ENCODE measurements at regions not wholly inside any gene's neighbourhood (a gene's known extent, or its start where the extent isn't known, plus 50 kb on each side); places are given as distances from the start of the nearest gene placed in this dataset.

GRCh38 chr5:167816354-167816753 is 475.1 kb upstream of the WWC1 start:
- no peak for DNase-seq

GRCh38 chr5:167816864-167817263 is 474.6 kb upstream of the WWC1 start:
- DNase-seq, result no peak

GRCh38 chr5:167819406-167819805 is 472.0 kb upstream of the WWC1 start:
- DNase-seq, result no peak

DNA sequence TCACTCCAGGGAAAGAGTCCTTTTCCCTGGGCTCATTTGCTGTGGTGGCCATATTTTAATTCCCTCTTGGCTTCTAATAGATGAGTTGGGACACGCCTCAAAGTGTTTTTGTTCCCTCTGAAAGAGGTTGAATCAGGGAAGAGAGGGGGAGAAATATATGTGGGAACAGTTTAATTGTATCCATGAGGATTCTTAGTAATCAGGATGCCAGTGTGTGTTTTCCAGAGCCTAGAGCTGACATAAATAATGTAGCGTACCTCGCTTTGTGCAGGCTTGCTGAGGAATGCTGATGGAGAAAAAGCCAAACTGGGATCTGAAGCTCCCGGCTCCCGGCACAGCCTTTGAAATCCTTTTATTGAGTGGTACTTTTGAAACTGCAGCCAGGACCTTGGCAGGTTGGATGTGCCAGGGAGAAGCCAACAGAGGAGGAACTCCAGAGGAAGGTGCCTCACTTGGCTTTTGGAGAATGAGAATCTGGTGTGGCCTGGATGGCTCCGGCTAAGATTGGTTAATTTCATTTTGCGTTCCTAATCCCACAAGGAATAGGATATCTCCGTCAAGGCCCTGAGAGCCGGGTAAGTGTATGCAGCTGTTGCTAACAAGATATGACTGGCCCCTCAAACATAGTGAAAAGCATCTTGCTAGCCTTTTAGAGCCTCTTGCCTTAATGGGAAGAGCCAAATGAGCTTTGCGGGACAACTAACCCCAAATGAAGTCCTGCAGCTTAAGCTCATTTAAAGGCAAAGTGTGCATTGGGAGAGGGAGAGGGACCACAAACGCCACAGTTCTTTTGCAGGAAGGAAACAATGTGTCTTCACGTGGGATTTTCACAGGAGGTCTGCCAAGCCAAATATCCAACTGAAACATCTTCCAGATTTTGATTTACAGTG is 471.1 kb upstream of the WWC1 start:
- DNase-seq, result no peak

DNA sequence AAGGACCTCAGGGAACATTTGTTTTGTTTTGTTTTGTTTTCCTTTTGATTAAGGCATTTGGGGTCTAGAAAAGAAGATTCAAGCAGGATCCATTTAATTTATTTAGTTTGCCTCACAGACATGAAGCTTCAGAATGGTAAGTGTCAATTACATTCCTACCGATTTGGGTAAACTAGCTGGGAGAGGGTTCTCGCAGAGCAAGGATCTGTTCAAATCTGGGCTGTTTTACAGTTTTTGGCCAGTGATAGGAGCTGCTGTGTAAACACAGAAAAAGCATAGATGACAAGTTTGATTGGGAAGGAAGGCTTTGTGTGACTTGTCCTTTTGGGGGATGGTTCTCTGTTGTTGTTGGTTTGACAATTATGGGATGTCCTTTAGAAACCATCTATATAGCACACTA is 470.3 kb upstream of the WWC1 start:
- no peak for DNase-seq

- no peak for DNase-seq
Observed at GRCh38 chr5:167821669-167822068, 469.8 kb upstream of the WWC1 start.

- no peak for DNase-seq
Observed at GRCh38 chr5:167822241-167822640, 469.2 kb upstream of the WWC1 start.

- DNase-seq, result no peak
Observed at GRCh38 chr5:167823405-167823804, 468.0 kb upstream of the WWC1 start.

DNA sequence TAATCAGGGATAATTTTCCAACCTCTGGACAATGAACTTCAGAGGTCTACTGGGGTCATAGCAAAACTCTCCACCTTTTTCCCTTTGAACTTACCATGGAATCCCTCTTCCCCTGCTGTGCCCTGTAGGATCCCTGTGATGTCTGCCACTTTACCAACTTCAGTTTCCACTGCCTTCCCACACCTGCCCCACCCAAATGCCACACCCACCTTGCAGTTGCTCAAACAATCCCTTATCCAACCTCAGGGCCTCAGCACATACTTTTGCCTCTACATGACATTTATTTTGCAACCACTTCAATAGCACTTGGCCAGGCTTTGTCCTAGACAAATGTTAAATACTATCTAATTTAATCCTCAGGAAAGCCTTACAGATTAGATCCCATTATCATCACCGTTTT is 463.7 kb upstream of the WWC1 start:
- no peak for DNase-seq

DNA sequence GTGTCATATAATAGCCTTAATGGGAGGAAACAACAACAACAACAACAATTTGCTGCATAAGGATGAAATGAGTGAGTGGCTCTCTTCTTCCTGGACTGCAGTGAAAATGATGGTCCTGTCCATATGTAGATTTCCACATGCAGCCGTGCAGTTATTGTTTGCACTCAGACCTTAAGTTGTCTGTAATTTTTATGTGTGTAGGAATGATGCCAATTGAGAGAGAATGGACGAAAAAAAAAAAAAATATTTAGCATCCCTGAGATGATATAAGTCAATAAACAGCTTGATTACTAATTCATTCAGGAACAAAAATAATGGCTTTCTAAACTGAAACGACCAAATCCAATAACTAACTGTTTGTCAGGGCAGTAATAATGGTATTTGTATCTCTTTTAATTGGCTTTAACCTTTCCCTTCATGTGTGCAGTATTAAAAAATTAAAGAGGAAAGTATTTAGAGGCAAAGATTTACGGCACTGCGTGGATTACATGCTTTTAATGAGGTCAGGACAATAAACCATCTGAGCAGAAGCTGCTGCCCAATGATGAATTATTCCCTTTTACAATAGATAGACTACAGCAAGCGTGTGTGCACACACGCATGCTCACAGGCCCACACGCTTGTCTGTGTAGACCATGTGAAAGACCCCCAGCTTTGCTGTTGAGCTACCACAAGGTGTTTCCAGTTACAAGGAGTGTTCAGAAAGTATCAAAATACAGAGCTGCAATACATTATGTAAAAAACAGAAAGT is 459.5 kb upstream of the WWC1 start:
- no peak for DNase-seq

- DNase-seq, result no peak
Observed at GRCh38 chr5:167832609-167833008, 458.8 kb upstream of the WWC1 start.

DNA sequence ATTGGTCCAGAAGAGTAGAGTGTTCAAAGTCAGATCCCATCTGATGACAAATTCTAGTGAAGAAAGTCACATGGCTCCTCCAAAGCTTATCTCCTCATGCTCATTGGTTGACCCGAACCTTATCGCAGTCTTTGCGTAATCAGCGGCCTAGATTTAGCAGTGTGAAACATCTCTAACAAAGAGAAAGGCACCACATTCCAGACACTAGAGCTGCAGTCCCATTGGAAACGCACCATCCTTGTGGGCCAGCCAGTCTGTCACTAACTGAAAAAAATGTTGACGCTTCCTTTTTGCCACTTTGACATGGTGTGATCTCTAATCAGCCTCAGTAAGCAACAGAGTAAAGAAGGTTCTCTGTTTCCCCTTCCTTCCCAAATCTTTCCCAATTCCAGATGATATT is 458.0 kb upstream of the WWC1 start:
- DNase-seq, result no peak

- no peak for DNase-seq
Observed at GRCh38 chr5:167835146-167835545, 456.3 kb upstream of the WWC1 start.

- no peak for DNase-seq
Observed at GRCh38 chr5:167837127-167837526, 454.3 kb upstream of the WWC1 start.

DNA sequence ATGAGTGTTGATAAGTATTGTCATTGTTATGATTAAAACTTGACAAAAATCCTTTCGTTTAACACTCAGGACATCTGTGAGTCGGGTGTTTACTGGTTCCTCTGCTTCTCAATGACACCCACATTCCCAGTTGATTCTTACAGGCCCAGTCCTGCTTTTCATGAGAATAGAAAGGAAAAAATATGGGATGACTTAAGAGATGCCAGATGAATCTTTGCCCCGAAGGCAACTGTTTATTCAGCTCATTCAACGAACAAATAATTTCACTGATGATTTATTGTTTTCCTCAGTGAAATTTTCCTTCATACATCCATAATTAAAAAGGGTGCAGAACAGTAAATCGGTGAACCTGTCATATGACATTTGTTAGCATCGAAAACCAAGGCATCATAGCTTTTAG is 452.4 kb upstream of the WWC1 start:
- DNase-seq, result no peak

DNA sequence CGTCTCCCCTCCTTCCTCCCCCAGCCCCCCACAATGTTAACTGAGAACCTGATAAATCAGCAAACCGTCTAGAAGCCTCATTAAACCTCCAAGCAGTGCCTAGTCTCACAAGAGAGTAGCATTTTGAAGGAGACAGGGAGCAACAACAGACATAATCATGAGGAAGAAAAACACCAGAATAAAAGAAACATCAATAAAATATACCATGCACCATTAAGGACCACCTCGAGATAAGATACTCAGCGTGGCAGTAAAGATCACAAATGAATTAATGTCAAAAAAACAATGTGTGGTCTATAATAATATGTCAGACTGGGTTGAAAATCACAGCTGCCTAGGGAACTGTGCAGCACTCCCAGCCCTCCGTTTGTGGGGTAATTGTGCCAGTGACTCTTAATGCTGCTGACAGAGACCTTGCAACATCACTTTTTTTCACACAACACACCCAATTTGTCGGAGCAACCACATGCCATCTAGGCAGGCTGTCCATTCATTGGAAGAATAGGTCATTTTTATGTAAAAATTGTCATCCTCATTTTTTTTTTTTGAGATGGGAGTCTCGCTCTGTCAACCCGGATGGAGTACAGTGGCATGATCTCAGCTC is 450.8 kb upstream of the WWC1 start:
- DNase-seq, result no peak

GRCh38 chr5:167843881-167844572 is 447.4 kb upstream of the WWC1 start:
- no peak for DNase-seq

DNA sequence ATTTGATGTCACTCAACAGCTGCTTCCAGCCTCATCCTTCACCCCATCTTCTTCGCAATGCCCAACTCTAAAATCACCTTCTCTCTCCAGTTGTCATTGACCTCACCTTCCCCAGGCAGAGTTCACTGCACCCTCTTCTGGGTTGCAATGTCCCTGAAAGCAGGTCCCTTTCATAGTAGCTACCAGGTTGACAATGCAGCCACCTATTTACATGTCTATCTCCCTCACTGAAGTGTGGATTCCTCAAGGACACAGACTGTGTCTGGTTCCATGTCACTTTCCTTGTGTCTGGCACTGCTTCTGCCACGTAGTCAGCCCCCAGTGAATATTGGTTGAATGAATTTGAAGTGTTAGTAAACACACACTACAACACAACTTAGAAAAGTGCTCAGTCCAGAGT is 445.5 kb upstream of the WWC1 start:
- DNase-seq, result no peak

DNA sequence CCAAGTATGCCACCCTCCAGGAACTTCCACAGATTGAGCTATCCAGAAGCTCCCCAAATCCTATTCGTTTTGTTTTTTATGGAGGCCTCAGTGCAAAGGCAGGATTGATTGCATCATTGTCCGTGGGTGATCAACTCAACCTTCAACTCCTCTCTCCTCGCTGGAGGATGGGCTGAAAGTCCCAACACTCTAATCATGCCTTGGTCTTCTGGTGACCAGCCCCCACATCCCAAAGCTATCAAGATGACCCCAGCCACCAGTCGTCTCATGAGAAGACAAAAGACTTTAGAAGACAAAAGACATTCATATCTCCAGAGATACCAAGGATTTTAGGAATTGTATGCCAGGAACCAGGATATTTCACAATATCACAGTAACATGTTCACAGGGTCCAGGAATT is 441.6 kb upstream of the WWC1 start:
- DNase-seq, result no peak

GRCh38 chr5:167850911-167851310 is 440.5 kb upstream of the WWC1 start:
- DNase-seq, result no peak

- no peak for DNase-seq
Observed at GRCh38 chr5:167851416-167851815, 440.0 kb upstream of the WWC1 start.

- DNase-seq, result no peak
Observed at GRCh38 chr5:167852515-167852914, 438.9 kb upstream of the WWC1 start.

GRCh38 chr5:167853421-167853820 is 438.0 kb upstream of the WWC1 start:
- no peak for DNase-seq

Measured in NCI-H1436 (cell line).